Esophagus (tissue), 2 donors: ENCODE measurements at regions not wholly inside any gene's neighbourhood (a gene's known extent, or its start where the extent isn't known, plus 50 kb on each side); places are given as distances from the start of the nearest gene placed in this dataset.

Source experiments
- H3K27ac ChIP-seq, 2 donors: one replicate each; pipeline ENCODE4 v1.5.1; 2013; ENCODE audit warnings: low read depth in 2 of 2, mild to moderate bottlenecking in 2 of 2, inconsistent platforms in 1 of 2, low read length in 1 of 2, moderate library complexity in 1 of 2
- H3K27me3 ChIP-seq, 2 donors: one replicate each; pipeline ENCODE4 v1.6.1; 2013; ENCODE audit warnings: low read length in 2 of 2, control low read depth in 1 of 2, mild to moderate bottlenecking in 1 of 2; ENCODE audit not compliant: insufficient read depth in 2 of 2, control insufficient read depth in 1 of 2
- H3K36me3 ChIP-seq, 2 donors: one replicate each; pipeline ENCODE4 v1.6.1; 2013; ENCODE audit warnings: low read length in 1 of 2; ENCODE audit not compliant: control insufficient read depth in 2 of 2, insufficient read depth in 2 of 2
- H3K4me1 ChIP-seq, 2 donors: one replicate each; pipeline ENCODE4 v1.6.1; 2013; ENCODE audit warnings: low read length in 1 of 2; ENCODE audit not compliant: control insufficient read depth in 2 of 2, insufficient read depth in 2 of 2
- H3K4me3 ChIP-seq, 2 donors: one replicate each; pipeline ENCODE4 v1.5.1; 2013; ENCODE audit warnings: low read length in 2 of 2, mild to moderate bottlenecking in 2 of 2, low read depth in 1 of 2, moderate library complexity in 1 of 2
- H3K9me3 ChIP-seq, 2 donors: one replicate each; pipeline ENCODE4 v1.6.1; 2013; ENCODE audit warnings: mild to moderate bottlenecking in 2 of 2, low read depth in 1 of 2, low read length in 1 of 2, moderate library complexity in 1 of 2; ENCODE audit not compliant: control insufficient read depth in 2 of 2, insufficient read depth in 1 of 2
- WGBS, 2 donors: extraction: QIAGEN DNeasy Blood & Tissue Kit; methylation state at CpG; one replicate each; pipeline ENCODE4 v1.1.7; 2013; 5-methylcytosine and 5-hydroxymethylcytosine counted together
- donor health status: healthy with polysubstance abuse.
- donor health status: Bipolar disorder and iron deficiency.

DNA sequence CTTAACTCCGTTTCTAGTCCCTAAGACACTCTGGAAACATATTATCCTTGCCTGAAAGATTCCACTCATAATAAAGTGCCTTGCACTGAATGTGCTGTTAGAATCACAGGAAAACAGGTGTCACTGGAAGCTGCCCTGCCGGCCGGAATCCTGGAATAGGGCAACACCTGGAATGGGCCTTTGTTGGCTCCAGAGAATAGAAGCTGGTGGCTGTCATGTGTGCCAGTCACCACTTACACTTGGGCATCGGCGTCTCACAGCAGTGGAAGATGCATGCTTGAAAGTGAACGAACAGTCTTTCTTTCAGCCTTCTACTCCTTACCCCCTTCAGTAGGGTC, 90.8 kb upstream of the AFDN start:
- Histone ChIP-seq H3K4me1 (peaks cover 2 to 8% of the 10 kb centered on the region in 2 donors), H3K27me3 (no peaks in the 10 kb centered on the region), H3K9me3 (no peaks in the 10 kb centered on the region), H3K36me3 (no peaks in the 10 kb centered on the region), H3K27ac (no peak overlapping the region), H3K4me3 (no peak overlapping the region)
- 80% methylated on average over 6 of the region's 6 CpGs for WGBS, 2 donors

DNA sequence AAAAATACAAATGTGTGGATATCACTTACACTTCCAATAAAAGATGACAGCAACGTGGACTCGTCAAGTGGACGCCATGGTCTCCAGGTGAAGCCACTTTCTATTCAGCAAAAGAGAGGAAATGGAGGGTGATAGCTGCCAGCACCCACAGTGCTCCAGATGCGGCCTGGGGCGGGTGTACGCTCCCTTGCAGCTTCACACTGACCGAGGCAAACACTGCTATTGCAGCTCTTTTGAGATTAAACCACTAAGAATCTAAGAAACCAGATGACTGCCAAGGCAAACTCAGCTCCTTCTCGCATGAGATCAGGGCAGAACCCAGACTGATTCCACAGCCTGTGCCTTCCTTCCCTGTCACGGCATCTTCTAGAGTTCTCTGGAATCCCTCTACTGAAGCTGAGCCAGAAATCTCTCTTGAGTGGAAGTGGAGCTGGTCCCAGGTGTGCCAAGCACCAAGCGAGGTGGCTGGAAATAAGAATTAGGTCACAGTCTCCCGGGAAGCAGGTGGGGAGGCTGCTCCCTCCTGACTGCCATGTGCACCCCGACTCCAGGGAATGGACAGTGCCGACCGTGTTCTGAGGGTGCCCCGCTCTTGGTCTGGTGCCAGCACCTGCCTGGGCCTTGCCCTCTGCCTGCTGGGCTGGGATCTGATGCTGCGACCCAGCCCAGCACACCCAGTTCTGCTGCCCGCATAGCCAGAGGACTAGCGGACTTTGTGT, 90.1 kb upstream of the AFDN start:
- Histone ChIP-seq H3K4me3 (no peak overlapping the region), H3K27me3 (no peaks in the 10 kb centered on the region), H3K9me3 (no peaks in the 10 kb centered on the region), H3K36me3 (no peaks in the 10 kb centered on the region), H3K4me1 (peaks cover 2 to 8% of the 10 kb centered on the region in 2 donors), H3K27ac (no peak overlapping the region)
- 73 to 83% methylated on average over 18 of the region's 18 CpGs for WGBS, 2 donors

GRCh38 chr6:167737205-167737830, 89.4 kb upstream of the AFDN start:
- Histone ChIP-seq H3K27ac (no peak overlapping the region), H3K36me3 (no peaks in the 10 kb centered on the region), H3K4me1 (peaks cover 2 to 8% of the 10 kb centered on the region in 2 donors), H3K27me3 (no peaks in the 10 kb centered on the region), H3K9me3 (no peaks in the 10 kb centered on the region), H3K4me3 (no peak overlapping the region)
- WGBS, 2 donors, result 90 to 91% methylated on average over 23 of the region's 23 CpGs

GRCh38 chr6:167738386-167738785, 88.3 kb upstream of the AFDN start:
- peaks cover 2 to 8% of the 10 kb centered on the region in 2 donors for H3K4me1 ChIP-seq
- WGBS, 2 donors, result 90 to 95% methylated on average over 13 of the region's 13 CpGs
- H3K27me3 ChIP-seq, result no peaks in the 10 kb centered on the region
- no peak overlapping the region for H3K27ac ChIP-seq
- H3K36me3 ChIP-seq, result no peaks in the 10 kb centered on the region
- no peaks in the 10 kb centered on the region for H3K9me3 ChIP-seq
- H3K4me3 ChIP-seq, result no peak overlapping the region

- H3K4me3 ChIP-seq, result no peak overlapping the region
- H3K36me3 ChIP-seq, result no peaks in the 10 kb centered on the region
- no peaks in the 10 kb centered on the region for H3K27me3 ChIP-seq
- WGBS, 2 donors, result 92 to 94% methylated on average over 23 of the region's 23 CpGs
- no peak overlapping the region for H3K27ac ChIP-seq
- peaks cover 2 to 3% of the 10 kb centered on the region in 2 donors for H3K4me1 ChIP-seq
- peaks cover 0 to 2% of the 10 kb centered on the region in 2 donors for H3K9me3 ChIP-seq
Measured at GRCh38 chr6:167739721-167740475, 86.8 kb upstream of the AFDN start.

- Histone ChIP-seq H3K4me3 (no peak overlapping the region), H3K27me3 (no peaks in the 10 kb centered on the region), H3K36me3 (no peaks in the 10 kb centered on the region), H3K4me1 (peaks cover 2 to 4% of the 10 kb centered on the region in 2 donors), H3K27ac (no peak overlapping the region), H3K9me3 (peaks cover 0 to 2% of the 10 kb centered on the region in 2 donors)
Measured at GRCh38 chr6:167742719-167743303, 83.9 kb upstream of the AFDN start.

GRCh38 chr6:167744681-167745669, 81.7 kb upstream of the AFDN start:
- Histone ChIP-seq H3K36me3 (no peaks in the 10 kb centered on the region), H3K9me3 (peaks cover 0 to 2% of the 10 kb centered on the region in 2 donors), H3K4me1 (peaks cover 6 to 11% of the 10 kb centered on the region in 2 donors), H3K27ac (no peak overlapping the region), H3K4me3 (no peak overlapping the region), H3K27me3 (no peaks in the 10 kb centered on the region)
- WGBS, 2 donors, result 75 to 76% methylated on average over 16 of the region's 16 CpGs

- Histone ChIP-seq H3K4me3 (no peak overlapping the region), H3K36me3 (no peaks in the 10 kb centered on the region), H3K27ac (no peak overlapping the region), H3K9me3 (peaks cover 0 to 2% of the 10 kb centered on the region in 2 donors), H3K27me3 (no peaks in the 10 kb centered on the region), H3K4me1 (peaks cover 6 to 11% of the 10 kb centered on the region in 2 donors)
- 80% methylated on average over 19 of the region's 19 CpGs for WGBS, 2 donors
Measured at GRCh38 chr6:167745670-167746389, 80.9 kb upstream of the AFDN start.
